ENCODE measurements at regions not wholly inside any gene's neighbourhood (a gene's known extent, or its start where the extent isn't known, plus 50 kb on each side); places are given as distances from the start of the nearest gene placed in this dataset.
"Not testable (repeated sequence)": the region's sequence is repeated elsewhere in the genome, so short reads cannot be mapped to it uniquely, and the experiment has no call there.

GRCh38 chr22:22977479-22978200 lies 90.0 kb downstream of the IGLL5 start:
- no peak for DNase-seq

- no peak for DNase-seq
Measured at GRCh38 chr22:22978637-22979036, 91.0 kb downstream of the IGLL5 start.

- no peak for DNase-seq
Measured at GRCh38 chr22:22979121-22979724, 91.1 kb upstream of the GNAZ start.

GRCh38 chr22:22979954-22980353 lies 90.4 kb upstream of the GNAZ start:
- DNase-seq: no peak

- no peak for DNase-seq
Measured at GRCh38 chr22:22981670-22982571, 88.4 kb upstream of the GNAZ start.

GRCh38 chr22:22982616-22983015 lies 87.7 kb upstream of the GNAZ start:
- no peak for DNase-seq

- DNase-seq: no peak
Measured at GRCh38 chr22:22983123-22983522, 87.2 kb upstream of the GNAZ start.

GRCh38 chr22:22983816-22984215 lies 86.5 kb upstream of the GNAZ start:
- DNase-seq: no peak

GRCh38 chr22:22984967-22985366 lies 85.4 kb upstream of the GNAZ start:
- no peak for DNase-seq

- DNase-seq: no peak
Measured at GRCh38 chr22:22986008-22986407, 84.3 kb upstream of the GNAZ start.

- DNase-seq: no peak
Measured at GRCh38 chr22:22986640-22987039, 83.7 kb upstream of the GNAZ start.

- DNase-seq: no peak
Measured at GRCh38 chr22:22988150-22988549, 82.2 kb upstream of the GNAZ start.

GRCh38 chr22:22988785-22989184 lies 81.5 kb upstream of the GNAZ start:
- no peak for DNase-seq

- no peak for DNase-seq
Measured at GRCh38 chr22:22989856-22990255, 80.5 kb upstream of the GNAZ start.

- DNase-seq: not testable (repeated sequence)
Measured at GRCh38 chr22:22990711-22991505, 79.4 kb upstream of the GNAZ start.

GRCh38 chr22:22992474-22992873 lies 77.8 kb upstream of the GNAZ start:
- no peak for DNase-seq

GRCh38 chr22:22993184-22993583 lies 77.1 kb upstream of the GNAZ start:
- DNase-seq: no peak

- no peak for DNase-seq
Measured at GRCh38 chr22:22995166-22995565, 75.2 kb upstream of the GNAZ start.

GRCh38 chr22:22996511-22997261 lies 73.6 kb upstream of the GNAZ start:
- DNase-seq: no peak

GRCh38 chr22:22997262-22997898 lies 72.9 kb upstream of the GNAZ start:
- no peak for DNase-seq

- no peak for DNase-seq
Measured at GRCh38 chr22:22997988-22998387, 72.3 kb upstream of the GNAZ start.

- DNase-seq: no peak
Measured at GRCh38 chr22:22999523-22999922, 70.8 kb upstream of the GNAZ start.

Data from CD4-positive, alpha-beta T cell treated with Interleukin-21 for 1 hour (primary cell).